Stimulated activated CD8-positive, alpha-beta memory T cell treated with anti-CD3 and anti-CD28 coated beads, Interleukin-15, amount 100 ng/mL, for 24 hours (primary cell): ENCODE measurements at regions not wholly inside any gene's neighbourhood (a gene's known extent, or its start where the extent isn't known, plus 50 kb on each side); places are given as distances from the start of the nearest gene placed in this dataset.

Experiments used
- DNase-seq: peaks from one replicate; pipeline ENCODE4 v3.0.0-alpha.2; 2020; ENCODE audit warnings: low read depth

GRCh38 chr5:116842514-116842961 is 267.9 kb upstream of the SEMA6A start:
- DNase-seq, result no peak

- no peak for DNase-seq
Observed at GRCh38 chr5:116841734-116842133, 267.1 kb upstream of the SEMA6A start.

DNA sequence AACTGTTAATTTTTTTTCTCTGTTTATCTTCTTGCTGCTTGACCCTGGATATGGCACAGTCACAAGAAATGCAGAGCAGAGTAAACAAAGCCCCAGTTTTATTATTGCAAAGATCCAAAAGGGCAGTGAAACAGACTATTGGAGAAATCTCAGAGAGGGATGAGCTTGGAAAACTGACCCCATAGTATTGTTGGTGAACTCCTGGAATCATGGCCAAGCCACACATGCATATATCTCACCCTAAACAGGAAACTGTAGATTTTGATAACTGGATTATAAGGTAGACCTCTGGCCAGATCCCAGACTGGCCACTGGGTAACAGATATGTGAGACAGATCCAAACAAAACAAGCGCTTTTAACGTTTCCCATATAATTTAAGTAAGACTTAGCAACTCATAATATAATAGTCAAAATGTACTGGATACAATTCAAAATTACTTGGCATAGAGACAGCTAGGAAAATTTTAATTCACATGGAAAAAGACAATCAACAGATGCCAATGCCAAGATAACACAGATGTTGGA is 263.5 kb upstream of the SEMA6A start:
- no peak for DNase-seq

DNA sequence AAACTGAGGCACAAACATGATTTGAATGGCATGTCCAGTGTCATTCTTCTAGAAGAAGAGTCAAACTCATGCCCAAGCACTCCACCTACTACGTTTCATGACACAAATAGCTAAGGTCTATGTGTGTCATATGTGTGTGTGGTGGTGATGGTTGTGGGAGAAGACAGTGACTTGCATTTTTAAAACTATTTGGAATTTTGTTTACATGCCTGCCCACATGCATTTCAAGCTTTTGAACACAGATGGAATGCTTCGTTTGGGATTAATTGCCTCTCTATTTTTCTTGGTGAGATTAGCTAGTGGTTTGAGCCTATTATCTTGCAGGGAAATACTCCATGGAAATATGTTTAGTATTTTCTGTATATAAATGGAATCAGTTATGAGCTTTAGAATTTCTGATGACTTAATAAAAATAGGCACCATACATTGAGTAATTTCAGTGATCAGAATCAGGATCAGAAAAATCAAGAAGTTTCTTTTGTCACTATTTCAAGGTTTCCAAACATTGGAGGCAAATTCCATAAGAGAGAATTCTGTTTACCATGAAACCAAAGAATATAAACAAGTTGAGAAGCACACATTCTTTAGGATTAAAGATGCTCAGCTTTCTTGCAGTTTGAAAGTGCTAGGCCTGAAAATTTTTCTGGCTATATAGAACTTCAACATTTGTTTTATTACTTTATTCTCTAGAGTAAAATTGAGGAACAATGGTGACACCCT is 260.3 kb upstream of the SEMA6A start:
- no peak for DNase-seq

DNA sequence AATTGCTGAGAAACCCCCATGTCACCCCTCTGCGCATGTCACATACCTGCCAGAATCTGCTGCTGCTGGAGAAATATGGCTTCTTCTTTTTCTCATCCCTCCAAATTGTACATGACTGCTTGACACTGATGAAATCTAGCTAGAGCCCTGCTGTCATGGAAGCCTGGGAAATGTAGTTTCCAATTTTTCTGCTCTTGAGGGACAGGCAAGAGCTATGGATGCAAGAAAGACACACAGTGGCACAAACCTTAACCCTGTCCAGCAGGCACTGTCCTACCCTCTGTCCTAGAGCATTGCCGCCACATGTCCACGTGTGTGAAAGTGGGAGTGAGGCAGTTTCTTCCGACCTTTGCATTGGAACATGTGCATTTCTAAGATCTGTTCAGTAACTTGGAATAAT is 255.5 kb upstream of the SEMA6A start:
- no peak for DNase-seq

DNA sequence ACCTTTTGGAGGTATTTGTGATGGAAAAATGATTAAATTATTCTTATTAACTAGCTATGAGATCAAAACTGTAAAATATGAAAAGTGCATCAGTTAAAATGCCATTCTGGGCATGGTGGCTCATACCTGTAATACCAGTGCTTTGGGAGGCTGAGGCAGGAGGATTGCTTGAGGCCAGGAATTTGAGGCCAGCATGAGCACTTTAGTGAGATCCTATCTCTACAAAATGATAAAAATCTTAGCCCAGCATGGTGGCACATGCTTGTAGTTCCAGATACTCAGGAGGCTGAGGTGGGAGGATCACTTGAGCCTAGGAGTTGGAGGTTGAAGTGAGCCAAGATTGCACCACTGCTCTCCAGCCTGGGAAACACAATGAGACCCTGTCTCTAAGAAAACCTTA is 252.5 kb upstream of the SEMA6A start:
- no peak for DNase-seq

GRCh38 chr5:116825486-116825885 is 250.9 kb upstream of the SEMA6A start:
- no peak for DNase-seq

DNA sequence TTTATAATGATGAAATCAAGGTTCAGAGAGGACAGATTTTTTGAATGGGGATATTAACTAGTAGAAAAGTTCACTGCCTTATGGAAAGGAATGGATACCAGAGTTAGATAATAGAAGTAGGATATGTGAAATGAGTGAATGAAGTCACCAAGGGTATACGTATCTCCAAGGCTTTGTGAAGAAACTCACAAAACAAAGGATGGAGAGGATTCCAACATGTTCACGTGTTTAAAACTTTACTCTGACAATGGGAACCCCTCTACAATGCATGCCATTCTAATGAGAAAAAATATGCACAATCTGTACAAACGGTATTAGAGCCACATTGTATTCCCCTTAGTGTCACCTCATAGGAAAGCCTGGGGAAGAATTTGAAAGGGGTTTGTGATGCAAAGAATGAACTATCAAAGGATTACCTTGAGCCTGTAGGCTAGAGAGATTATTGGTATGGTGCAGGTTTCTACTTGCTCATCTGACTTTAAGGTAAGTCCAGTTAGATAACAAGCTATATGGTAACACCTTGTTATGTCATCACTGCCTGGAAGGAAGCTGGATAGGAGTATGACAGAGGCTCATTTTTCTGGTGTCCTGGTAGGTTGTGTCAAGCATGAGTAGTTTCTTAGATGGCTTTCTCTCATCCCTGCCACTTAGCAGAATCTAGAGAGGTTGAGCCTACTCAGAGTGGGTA is 250.3 kb upstream of the SEMA6A start:
- DNase-seq, result no peak

DNA sequence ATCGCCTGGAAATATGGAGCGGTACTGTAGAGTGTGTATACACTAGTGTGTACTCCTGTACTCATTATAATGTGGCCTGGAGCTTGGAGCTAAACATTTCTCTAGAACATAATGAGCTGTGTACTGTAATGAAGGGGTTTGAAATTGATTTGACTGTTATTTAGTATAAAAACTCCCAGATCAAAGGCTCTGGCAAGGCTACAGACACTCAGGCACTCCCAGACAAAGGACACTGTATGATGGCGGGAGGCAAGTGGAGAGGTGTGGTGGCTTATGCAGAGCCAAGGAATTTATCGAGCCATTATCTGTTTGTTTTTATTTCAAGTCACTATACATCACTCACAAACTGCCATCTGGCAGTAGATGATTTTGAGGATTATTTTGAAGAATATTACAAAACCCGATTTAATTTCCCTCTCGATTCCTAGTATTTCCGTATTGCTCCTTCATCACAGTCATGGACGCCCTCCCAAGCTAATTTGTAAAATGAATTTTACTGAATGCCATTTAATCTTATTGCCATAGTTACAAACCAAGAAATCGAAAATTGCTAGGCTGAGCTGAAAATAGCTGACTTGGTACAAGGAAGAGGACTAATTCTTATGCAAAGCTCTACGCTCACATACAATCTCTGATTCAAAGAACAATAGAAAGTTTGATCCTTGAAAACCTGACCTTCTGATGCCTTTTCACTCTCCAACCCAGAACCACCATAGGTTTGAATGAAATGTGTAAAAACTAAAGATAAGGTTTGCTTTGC is 240.2 kb upstream of the SEMA6A start:
- no peak for DNase-seq

GRCh38 chr5:116813906-116814305 is 239.3 kb upstream of the SEMA6A start:
- no peak for DNase-seq

DNA sequence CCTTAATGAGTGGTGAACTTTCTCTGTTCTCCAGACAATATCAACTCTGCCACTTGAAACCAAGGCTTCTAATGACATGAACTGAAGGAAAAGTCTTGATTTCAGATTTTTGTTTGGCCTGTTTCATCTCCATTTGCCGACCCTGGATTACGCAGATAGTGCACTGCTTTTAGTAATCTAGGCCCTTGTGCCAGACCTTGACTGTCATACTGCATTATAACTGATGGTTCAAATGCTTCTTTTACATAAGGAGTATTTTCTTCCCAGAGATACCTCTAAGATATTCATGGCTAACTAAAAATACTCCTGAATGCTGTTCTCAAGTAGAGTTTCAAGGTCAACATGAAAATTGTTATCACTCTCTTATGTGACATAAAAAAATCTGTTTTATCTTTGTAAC is 238.7 kb upstream of the SEMA6A start:
- no peak for DNase-seq

GRCh38 chr5:116810951-116811350 is 236.3 kb upstream of the SEMA6A start:
- DNase-seq, result no peak

DNA sequence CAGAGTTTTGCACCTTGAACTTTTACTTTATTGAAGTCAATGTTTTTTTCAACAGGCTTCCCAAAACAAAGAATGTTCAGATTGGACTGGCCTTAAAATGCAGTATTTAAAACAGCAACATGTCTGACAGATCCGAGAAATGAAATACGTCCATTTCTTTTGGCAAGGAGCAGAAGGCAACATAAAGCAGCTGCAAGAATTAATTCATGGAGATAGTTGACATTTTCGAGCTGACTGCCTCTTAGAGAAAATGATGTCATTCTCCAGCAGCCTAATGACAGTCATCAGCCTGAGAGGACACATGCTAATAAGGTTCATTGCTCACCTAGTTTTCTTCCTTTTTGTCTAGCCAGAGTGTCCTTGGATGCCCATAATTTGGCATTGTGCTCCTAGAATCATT is 232.2 kb upstream of the SEMA6A start:
- DNase-seq, result no peak

DNA sequence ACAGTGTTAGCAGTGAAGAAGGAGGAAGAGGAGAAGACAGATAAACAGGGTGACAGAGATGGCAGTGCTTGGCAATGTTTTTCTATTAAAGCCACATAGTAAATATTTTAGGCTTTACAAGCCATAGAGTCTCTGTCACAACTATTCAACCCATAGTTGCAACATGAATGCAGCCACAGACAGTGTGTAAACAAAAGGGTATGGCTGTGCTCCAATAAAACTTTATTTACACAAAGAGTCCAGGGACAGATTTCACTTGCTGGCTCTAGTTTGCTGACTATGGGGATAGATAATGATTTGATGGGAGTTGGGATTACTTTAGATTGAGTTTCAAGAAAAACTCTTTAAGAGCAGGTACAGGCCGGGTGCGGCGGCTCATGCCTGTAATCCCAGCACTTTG is 224.8 kb upstream of the SEMA6A start:
- no peak for DNase-seq

GRCh38 chr5:116795189-116795588 is 220.6 kb upstream of the SEMA6A start:
- DNase-seq, result no peak

- DNase-seq, result no peak
Observed at GRCh38 chr5:116789522-116789921, 214.9 kb upstream of the SEMA6A start.

- DNase-seq, result no peak
Observed at GRCh38 chr5:116788851-116789403, 214.3 kb upstream of the SEMA6A start.

DNA sequence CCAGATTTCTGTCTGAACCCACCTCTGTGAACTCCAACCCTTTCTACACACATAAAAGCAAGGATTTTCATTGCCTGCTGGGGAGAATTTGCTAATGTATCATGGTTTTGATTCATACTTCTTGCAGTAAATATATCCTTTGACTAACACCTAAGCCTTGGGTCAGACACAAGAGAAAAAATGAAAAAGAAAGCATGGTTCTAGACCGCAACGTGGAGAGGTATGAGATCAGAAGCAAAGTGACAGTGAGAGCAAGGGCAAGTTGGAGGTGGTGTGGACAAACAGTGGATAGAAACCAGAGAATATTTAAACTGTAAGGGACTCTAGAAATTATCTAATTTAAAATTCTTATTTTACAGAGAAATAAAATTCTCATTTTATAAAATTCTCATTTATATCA is 212.9 kb upstream of the SEMA6A start:
- no peak for DNase-seq

- no peak for DNase-seq
Observed at GRCh38 chr5:116785106-116785505, 210.5 kb upstream of the SEMA6A start.

DNA sequence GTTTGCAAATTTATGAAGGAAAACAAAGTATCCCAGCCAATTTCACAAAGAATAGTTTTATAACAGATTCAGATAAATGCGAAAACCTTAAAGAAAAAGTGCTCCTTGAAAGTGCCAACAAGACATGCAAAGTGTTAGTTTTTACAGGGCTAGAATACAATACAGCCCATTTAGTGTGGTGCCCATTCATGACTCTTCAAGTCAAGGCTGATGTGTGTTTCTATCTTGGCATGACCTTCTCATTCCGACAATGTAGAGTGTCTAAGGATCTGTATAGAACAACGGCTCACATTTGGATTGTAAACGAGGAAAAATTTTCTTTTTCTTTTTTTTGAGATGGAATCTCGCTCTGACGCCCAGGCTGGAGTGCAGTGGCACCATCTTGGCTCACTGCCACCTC is 205.2 kb upstream of the SEMA6A start:
- DNase-seq, result no peak

GRCh38 chr5:116778651-116779280 is 204.1 kb upstream of the SEMA6A start:
- DNase-seq, result no peak

- DNase-seq, result no peak
Observed at GRCh38 chr5:116778032-116778431, 203.4 kb upstream of the SEMA6A start.
